ENCODE measurements at regions not wholly inside any gene's neighbourhood (a gene's known extent, or its start where the extent isn't known, plus 50 kb on each side); places are given as distances from the start of the nearest gene placed in this dataset.

- TF ChIP-seq CTCF (conservative IDR thresholded peaks at IDR 0.05; ENCODE audit: low read depth, low read length) (peak; percentile 26; the same call in 1 of the 2 replicates), EZH2 (IDR thresholded peaks at IDR 0.05; ENCODE audit: low read length, unreplicated experiment) (no peak), EZH2phosphoT487 (IDR thresholded peaks at IDR 0.05; ENCODE audit: borderline replicate concordance, low read length) (no peak)
Observed at GRCh38 chr13:82356667-82357410, 1525.4 kb downstream of the SLITRK1 start.
